ENCODE measurements at regions not wholly inside any gene's neighbourhood (a gene's known extent, or its start where the extent isn't known, plus 50 kb on each side); places are given as distances from the start of the nearest gene placed in this dataset.

GRCh38 chr9:89992326-89993198, 387.8 kb downstream of the GADD45G start:
- no peak for DNase-seq (ENCODE audit: low read depth)
- H3K4me3 ChIP-seq (ENCODE audit: low read depth, low read length) = no peak overlapping the region
- no peak for TF ChIP-seq CTCF (IDR thresholded peaks at IDR 0.05; ENCODE audit: insufficient read depth, low read depth, low read length, missing control alignments)

- no peak for DNase-seq (ENCODE audit: low read depth)
- no peak overlapping the region for H3K4me3 ChIP-seq (ENCODE audit: low read depth, low read length)
- TF ChIP-seq CTCF (IDR thresholded peaks at IDR 0.05; ENCODE audit: insufficient read depth, low read depth, low read length, missing control alignments) = no peak
These were observed 389.1 kb downstream of the GADD45G start for GRCh38 chr9:89993678-89994630.

- no peak for TF ChIP-seq CTCF (IDR thresholded peaks at IDR 0.05; ENCODE audit: insufficient read depth, low read depth, low read length, missing control alignments)
- no peak overlapping the region for H3K4me3 ChIP-seq (ENCODE audit: low read depth, low read length)
- no peak for DNase-seq (ENCODE audit: low read depth)
These were observed 390.3 kb downstream of the GADD45G start for GRCh38 chr9:89994988-89995613.

- H3K4me3 ChIP-seq (ENCODE audit: low read depth, low read length) = no peak overlapping the region
- DNase-seq (ENCODE audit: low read depth) = no peak
- TF ChIP-seq CTCF (IDR thresholded peaks at IDR 0.05; ENCODE audit: insufficient read depth, low read depth, low read length, missing control alignments) = no peak
These were observed 391.3 kb downstream of the GADD45G start for GRCh38 chr9:89996116-89996515.

- no peak for TF ChIP-seq CTCF (IDR thresholded peaks at IDR 0.05; ENCODE audit: insufficient read depth, low read depth, low read length, missing control alignments)
- DNase-seq (ENCODE audit: low read depth) = no peak
- H3K4me3 ChIP-seq (ENCODE audit: low read depth, low read length) = no peak overlapping the region
These were observed 392.0 kb downstream of the GADD45G start for GRCh38 chr9:89996773-89997172.

GRCh38 chr9:89998633-89999032, 393.8 kb downstream of the GADD45G start:
- no peak for TF ChIP-seq CTCF (IDR thresholded peaks at IDR 0.05; ENCODE audit: insufficient read depth, low read depth, low read length, missing control alignments)
- no peak for DNase-seq (ENCODE audit: low read depth)

More at GRCh38 chr9:89998633-89999032, 393.8 kb downstream of the GADD45G start:
- no peak overlapping the region for H3K4me3 ChIP-seq (ENCODE audit: low read depth, low read length)

Data from GM12865 (cell line).